ENCODE measurements at regions not wholly inside any gene's neighbourhood (a gene's known extent, or its start where the extent isn't known, plus 50 kb on each side); places are given as distances from the start of the nearest gene placed in this dataset.
"Not testable (repeated sequence)": the region's sequence is repeated elsewhere in the genome, so short reads cannot be mapped to it uniquely, and the experiment has no call there.

DNA sequence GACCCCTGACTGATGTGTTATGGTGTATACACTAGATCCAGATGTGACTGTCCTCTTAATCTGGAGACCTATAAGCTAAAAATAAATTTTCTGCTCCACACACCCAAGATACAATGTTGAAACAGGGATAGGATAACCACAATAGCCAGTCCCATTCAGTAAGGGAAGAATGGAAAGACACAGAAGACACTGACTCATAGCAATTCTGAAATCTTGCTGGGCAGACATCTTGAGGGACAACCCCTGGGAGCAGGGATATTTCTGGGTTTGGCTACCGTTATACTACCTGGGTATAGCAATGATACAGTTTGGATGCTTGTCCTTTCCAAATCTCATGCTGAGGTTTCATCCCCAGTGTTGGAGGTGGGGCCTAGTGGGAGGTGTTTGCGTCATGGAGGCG lies 93.9 kb downstream of the BUD13 start:
- Histone ChIP-seq H3K27ac (ENCODE audit: low read depth, low read length) (no peak overlapping the region), H3K9ac (ENCODE audit: low read depth in 1 of 3, low read length in 3 of 3) (no peak overlapping the region), H3K4me3 (ENCODE audit: low read length in 3 of 3) (no peak overlapping the region), H3K27me3 (ENCODE audit: control insufficient read depth in 3 of 3, insufficient read depth in 3 of 3, low read length in 3 of 3) (no peaks in the 10 kb centered on the region), H3K36me3 (ENCODE audit: control insufficient read depth in 3 of 3, insufficient read depth in 3 of 3, low read length in 3 of 3) (no peaks in the 10 kb centered on the region), H3K4me1 (ENCODE audit: control insufficient read depth in 3 of 3, insufficient read depth in 3 of 3, low read length in 3 of 3) (no peaks in the 10 kb centered on the region), H3K9me3 (ENCODE audit: control insufficient read depth in 3 of 3, low read length in 3 of 3) (no peaks in the 10 kb centered on the region)

DNA sequence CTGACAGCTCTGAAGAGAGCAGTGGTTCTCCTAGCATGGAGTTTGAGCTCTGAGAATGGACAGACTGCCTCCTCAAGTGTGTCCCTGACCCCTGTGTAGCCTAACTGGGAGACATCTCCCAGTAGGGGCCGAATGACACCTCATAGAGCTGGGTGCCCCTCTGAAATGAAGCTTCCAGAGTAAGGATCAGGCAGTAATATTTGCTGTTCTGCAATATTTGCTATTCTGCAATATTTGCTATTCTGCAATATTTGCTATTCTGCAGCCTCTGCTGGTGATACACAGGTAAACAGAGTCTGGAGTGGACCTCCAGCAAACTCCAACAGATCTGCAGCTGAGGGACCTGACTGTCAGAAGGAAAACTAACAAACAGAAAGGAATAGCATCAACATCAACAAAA lies 105.5 kb downstream of the BUD13 start:
- H3K9me3 ChIP-seq (ENCODE audit: control insufficient read depth in 3 of 3, low read length in 3 of 3), result peaks cover 0 to 12% (median 5%) of the 10 kb centered on the region in 3 donors
- H3K36me3 ChIP-seq (ENCODE audit: control insufficient read depth in 3 of 3, insufficient read depth in 3 of 3, low read length in 3 of 3); H3K4me1 ChIP-seq (ENCODE audit: control insufficient read depth in 3 of 3, insufficient read depth in 3 of 3, low read length in 3 of 3); H3K4me3 ChIP-seq (ENCODE audit: low read length in 3 of 3); H3K27ac ChIP-seq (ENCODE audit: low read depth, low read length); H3K9ac ChIP-seq (ENCODE audit: low read depth in 1 of 3, low read length in 3 of 3); H3K27me3 ChIP-seq (ENCODE audit: control insufficient read depth in 3 of 3, insufficient read depth in 3 of 3, low read length in 3 of 3): not testable (repeated sequence)

DNA sequence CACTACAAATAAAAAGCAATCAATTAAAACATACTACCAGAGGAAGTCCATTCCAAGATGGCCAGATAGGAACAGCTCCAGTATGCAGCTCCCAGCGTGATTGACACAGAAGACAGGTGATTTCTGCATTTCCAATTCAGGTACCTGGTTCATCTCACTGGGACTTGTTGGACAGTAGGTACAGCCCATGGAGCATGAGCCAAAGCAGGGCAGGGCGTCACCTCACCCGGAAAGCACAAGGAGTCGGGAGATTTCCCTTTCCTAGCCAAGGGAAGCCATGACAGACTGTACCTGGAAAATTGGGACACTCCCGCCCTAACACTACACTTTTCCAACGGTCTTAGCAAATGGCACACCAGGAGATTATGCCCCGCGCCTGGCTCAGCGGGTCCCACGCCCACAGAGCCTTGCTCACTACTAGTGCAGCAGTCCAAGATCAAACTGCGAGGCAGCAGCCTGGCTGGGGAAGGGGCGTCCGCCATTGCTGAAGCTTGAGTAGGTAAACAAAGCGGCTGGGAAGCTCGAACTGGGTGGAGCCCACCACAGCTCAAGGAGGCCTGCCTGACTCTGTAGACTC lies 106.0 kb downstream of the BUD13 start:
- H3K36me3 ChIP-seq (ENCODE audit: control insufficient read depth in 3 of 3, insufficient read depth in 3 of 3, low read length in 3 of 3); H3K4me1 ChIP-seq (ENCODE audit: control insufficient read depth in 3 of 3, insufficient read depth in 3 of 3, low read length in 3 of 3); H3K4me3 ChIP-seq (ENCODE audit: low read length in 3 of 3); H3K27ac ChIP-seq (ENCODE audit: low read depth, low read length); H3K9ac ChIP-seq (ENCODE audit: low read depth in 1 of 3, low read length in 3 of 3): not testable (repeated sequence)
- H3K9me3 ChIP-seq (ENCODE audit: control insufficient read depth in 3 of 3, low read length in 3 of 3), result peaks cover 0 to 12% (median 5%) of the 10 kb centered on the region in 3 donors
- H3K27me3 ChIP-seq (ENCODE audit: control insufficient read depth in 3 of 3, insufficient read depth in 3 of 3, low read length in 3 of 3), result peaks cover 0 to 13% (median 7%) of the 10 kb centered on the region in 3 donors

DNA sequence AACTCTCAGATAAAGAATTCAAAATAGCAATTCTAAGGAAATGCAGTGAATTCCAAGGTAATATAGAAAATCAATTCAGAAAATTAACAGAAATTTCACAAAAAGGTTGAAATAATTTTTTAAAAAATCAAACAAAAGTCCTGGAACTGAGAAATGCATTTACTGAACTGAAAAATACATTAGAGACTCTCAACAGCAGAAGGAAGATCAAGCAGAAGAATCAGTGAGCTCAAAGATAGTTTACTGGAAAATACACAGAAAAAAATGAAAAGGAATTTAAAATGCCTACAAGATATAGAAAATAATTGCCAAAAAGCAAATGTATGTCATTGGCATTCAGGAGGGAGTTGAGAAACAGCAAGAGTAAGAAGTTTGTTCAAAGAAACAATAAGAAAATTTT lies 107.3 kb downstream of the BUD13 start:
- peaks cover 0 to 12% (median 5%) of the 10 kb centered on the region in 3 donors for H3K9me3 ChIP-seq (ENCODE audit: control insufficient read depth in 3 of 3, low read length in 3 of 3)
- no peak overlapping the region for H3K4me3 ChIP-seq (ENCODE audit: low read length in 3 of 3)
- H3K9ac ChIP-seq (ENCODE audit: low read depth in 1 of 3, low read length in 3 of 3), result no peak overlapping the region
- H3K27ac ChIP-seq (ENCODE audit: low read depth, low read length), result no peak overlapping the region
- no peaks in the 10 kb centered on the region for H3K36me3 ChIP-seq (ENCODE audit: control insufficient read depth in 3 of 3, insufficient read depth in 3 of 3, low read length in 3 of 3)
- H3K27me3 ChIP-seq (ENCODE audit: control insufficient read depth in 3 of 3, insufficient read depth in 3 of 3, low read length in 3 of 3), result peaks cover 0 to 17% (median 7%) of the 10 kb centered on the region in 3 donors
- no peaks in the 10 kb centered on the region for H3K4me1 ChIP-seq (ENCODE audit: control insufficient read depth in 3 of 3, insufficient read depth in 3 of 3, low read length in 3 of 3)

DNA sequence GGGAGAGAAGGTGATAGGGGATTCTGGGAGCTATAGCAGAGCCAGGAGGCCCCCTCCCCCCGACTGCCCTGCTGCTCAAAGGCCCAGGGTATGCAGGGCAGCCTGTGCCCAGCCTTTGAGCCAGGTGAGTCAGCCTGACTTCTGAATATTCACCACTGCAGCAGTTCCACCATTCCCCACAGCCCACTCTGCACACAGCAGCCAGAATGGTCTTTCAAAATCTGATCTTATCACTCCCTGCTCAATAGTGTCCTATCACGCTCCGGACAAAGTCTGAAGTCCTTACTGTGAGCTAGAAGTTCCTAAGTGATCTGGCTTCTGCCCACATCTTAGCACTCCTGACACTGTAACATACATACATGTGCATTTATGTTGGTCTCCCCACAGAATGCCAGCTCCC lies 111.7 kb downstream of the BUD13 start:
- Histone ChIP-seq H3K4me1 (ENCODE audit: control insufficient read depth in 3 of 3, insufficient read depth in 3 of 3, low read length in 3 of 3) (no peaks in the 10 kb centered on the region), H3K36me3 (ENCODE audit: control insufficient read depth in 3 of 3, insufficient read depth in 3 of 3, low read length in 3 of 3) (no peaks in the 10 kb centered on the region), H3K9me3 (ENCODE audit: control insufficient read depth in 3 of 3, low read length in 3 of 3) (peaks cover 2 to 8% (median 6%) of the 10 kb centered on the region in 3 donors), H3K9ac (ENCODE audit: low read depth in 1 of 3, low read length in 3 of 3) (no peak overlapping the region), H3K27me3 (ENCODE audit: control insufficient read depth in 3 of 3, insufficient read depth in 3 of 3, low read length in 3 of 3) (peaks cover 0 to 26% (median 14%) of the 10 kb centered on the region in 3 donors), H3K27ac (ENCODE audit: low read depth, low read length) (no peak overlapping the region), H3K4me3 (ENCODE audit: low read length in 3 of 3) (no peak overlapping the region)

DNA sequence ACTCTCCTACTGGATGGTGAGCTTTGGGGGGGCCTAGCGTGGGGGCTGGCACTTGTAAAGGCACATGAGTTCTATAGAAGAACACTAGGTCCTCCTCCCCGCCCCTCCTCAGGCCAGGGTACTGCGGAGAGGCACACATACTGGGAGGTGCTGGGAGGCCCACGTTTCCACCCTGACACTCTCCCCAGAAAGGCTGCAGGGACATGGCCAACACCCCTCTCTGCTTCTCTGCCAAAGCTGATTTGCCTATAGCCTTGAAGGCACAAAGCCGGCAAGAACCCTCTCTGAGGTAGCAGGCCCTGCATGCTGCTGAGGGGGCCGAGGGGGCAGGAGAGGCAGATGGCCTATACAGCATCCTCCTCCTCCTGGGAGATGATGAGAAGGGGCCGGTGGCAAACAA lies 112.8 kb downstream of the BUD13 start:
- H3K9ac ChIP-seq (ENCODE audit: low read depth in 1 of 3, low read length in 3 of 3), result no peak overlapping the region
- H3K4me3 ChIP-seq (ENCODE audit: low read length in 3 of 3), result no peak overlapping the region
- peaks cover 0 to 26% (median 14%) of the 10 kb centered on the region in 3 donors for H3K27me3 ChIP-seq (ENCODE audit: control insufficient read depth in 3 of 3, insufficient read depth in 3 of 3, low read length in 3 of 3)
- no peaks in the 10 kb centered on the region for H3K4me1 ChIP-seq (ENCODE audit: control insufficient read depth in 3 of 3, insufficient read depth in 3 of 3, low read length in 3 of 3)
- no peaks in the 10 kb centered on the region for H3K36me3 ChIP-seq (ENCODE audit: control insufficient read depth in 3 of 3, insufficient read depth in 3 of 3, low read length in 3 of 3)
- H3K27ac ChIP-seq (ENCODE audit: low read depth, low read length), result no peak overlapping the region
- peaks cover 4 to 9% (median 8%) of the 10 kb centered on the region in 3 donors for H3K9me3 ChIP-seq (ENCODE audit: control insufficient read depth in 3 of 3, low read length in 3 of 3)

DNA sequence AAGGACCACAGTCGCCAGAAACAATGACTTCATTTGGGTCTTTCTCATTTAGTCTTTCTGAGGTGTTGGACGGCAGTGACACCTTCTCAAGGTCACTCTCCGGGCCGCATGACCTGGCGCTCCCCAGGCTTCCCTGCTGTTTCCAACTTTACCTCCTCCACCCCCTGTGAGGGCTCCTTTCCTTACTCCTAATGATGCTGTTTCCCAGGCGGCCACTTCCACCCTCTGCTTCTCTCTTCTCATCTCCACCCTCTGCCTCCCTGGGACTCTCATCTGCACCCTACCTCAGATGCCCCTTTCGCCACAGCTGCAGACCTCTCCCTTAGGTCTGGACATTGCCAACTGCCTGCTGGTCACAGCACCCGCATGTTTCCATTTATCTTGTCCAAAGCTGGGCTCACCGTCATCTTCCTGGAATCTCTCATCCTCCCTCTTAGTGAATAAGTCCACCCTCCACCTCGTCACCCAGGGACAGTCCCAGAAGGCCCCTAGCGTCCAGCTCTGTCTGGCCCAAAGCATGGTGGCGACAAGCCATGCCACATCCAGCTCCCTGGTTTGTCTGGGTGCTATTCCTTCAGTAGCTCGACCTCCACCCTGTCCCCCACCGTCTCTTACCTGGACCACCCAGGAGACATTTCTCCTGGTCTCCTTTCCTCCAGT lies 113.8 kb downstream of the BUD13 start:
- Histone ChIP-seq H3K27ac (ENCODE audit: low read depth, low read length) (no peak overlapping the region), H3K4me1 (ENCODE audit: control insufficient read depth in 3 of 3, insufficient read depth in 3 of 3, low read length in 3 of 3) (no peaks in the 10 kb centered on the region), H3K4me3 (ENCODE audit: low read length in 3 of 3) (no peak overlapping the region), H3K27me3 (ENCODE audit: control insufficient read depth in 3 of 3, insufficient read depth in 3 of 3, low read length in 3 of 3) (peaks cover 0 to 28% (median 14%) of the 10 kb centered on the region in 3 donors), H3K9ac (ENCODE audit: low read depth in 1 of 3, low read length in 3 of 3) (no peak overlapping the region), H3K9me3 (ENCODE audit: control insufficient read depth in 3 of 3, low read length in 3 of 3) (peaks cover 4 to 12% (median 6%) of the 10 kb centered on the region in 3 donors), H3K36me3 (ENCODE audit: control insufficient read depth in 3 of 3, insufficient read depth in 3 of 3, low read length in 3 of 3) (no peaks in the 10 kb centered on the region)

DNA sequence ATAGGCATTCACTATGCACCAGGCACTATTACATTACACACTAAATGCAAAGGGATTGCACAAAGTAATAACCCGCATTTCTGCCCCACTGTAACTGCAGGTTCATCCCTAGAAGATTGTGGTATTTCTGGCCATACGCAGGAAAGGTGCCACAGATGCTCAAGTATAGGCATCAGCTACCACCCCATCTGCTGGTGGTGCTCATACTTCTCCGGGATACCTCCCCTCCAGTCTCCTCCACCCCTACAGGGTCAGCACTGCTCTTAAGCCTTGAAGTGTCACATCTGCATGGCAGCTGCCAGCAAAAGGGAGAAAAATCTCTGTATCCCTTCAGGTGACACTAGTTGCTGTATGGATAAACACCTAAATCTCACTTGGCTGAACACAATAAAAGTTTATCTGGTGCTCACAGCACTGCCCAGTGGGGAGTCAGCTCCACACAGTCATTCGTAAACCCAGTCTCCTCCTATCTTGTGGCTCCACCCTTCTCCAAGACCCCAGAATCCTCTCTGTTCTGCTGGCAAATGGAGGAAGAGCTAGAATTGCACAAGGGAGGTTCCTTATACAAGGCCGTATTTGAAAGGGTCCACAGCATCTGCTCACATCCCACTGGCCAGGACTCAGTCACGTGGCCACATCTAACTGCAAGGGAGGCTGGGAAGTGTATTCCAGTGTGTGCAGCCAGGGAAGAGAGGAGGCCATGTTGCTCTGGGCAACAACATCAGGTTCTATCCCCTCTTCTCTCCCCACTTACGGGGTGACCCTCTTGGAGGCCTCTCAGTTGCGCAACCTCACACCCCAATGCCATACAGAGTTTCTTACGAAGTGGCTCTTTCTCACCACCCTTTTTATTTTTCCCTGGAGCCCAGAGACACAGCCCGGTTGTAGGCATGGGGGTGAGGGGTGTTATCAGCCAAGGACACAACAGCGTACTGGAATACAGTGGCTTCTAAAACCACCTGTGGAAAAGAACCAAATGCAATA lies 114.7 kb downstream of the BUD13 start:
- Histone ChIP-seq H3K27me3 (ENCODE audit: control insufficient read depth in 3 of 3, insufficient read depth in 3 of 3, low read length in 3 of 3) (peaks cover 0 to 27% (median 14%) of the 10 kb centered on the region in 3 donors), H3K36me3 (ENCODE audit: control insufficient read depth in 3 of 3, insufficient read depth in 3 of 3, low read length in 3 of 3) (no peaks in the 10 kb centered on the region), H3K4me3 (ENCODE audit: low read length in 3 of 3) (no peak overlapping the region), H3K4me1 (ENCODE audit: control insufficient read depth in 3 of 3, insufficient read depth in 3 of 3, low read length in 3 of 3) (no peaks in the 10 kb centered on the region), H3K9ac (ENCODE audit: low read depth in 1 of 3, low read length in 3 of 3) (no peak overlapping the region), H3K27ac (ENCODE audit: low read depth, low read length) (no peak overlapping the region), H3K9me3 (ENCODE audit: control insufficient read depth in 3 of 3, low read length in 3 of 3) (peaks cover 4 to 12% (median 6%) of the 10 kb centered on the region in 3 donors)

DNA sequence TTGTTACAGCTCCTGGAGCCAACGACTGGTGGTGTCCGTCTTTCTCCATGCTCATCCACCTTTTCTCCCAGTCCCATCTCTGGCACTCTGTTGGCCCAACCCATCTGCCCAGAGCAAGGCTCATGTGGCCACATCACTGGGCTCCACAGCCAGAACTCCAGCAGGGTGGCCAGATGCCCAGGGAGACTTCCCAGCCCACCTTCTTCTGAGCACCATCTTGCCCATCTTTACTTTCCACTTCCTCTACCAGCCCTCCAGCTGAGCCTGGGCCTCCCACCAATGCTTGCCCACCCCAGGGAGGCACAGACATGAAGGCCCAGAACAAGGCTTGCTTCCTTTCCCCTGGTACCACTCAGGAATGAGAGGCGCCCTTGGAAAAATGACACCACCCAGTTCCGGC lies 116.8 kb downstream of the BUD13 start:
- no peaks in the 10 kb centered on the region for H3K36me3 ChIP-seq (ENCODE audit: control insufficient read depth in 3 of 3, insufficient read depth in 3 of 3, low read length in 3 of 3)

More for the DNA sequence above, 116.8 kb downstream of the BUD13 start:
- no peak overlapping the region for H3K27ac ChIP-seq (ENCODE audit: low read depth, low read length)
- no peaks in the 10 kb centered on the region for H3K4me1 ChIP-seq (ENCODE audit: control insufficient read depth in 3 of 3, insufficient read depth in 3 of 3, low read length in 3 of 3)
- H3K27me3 ChIP-seq (ENCODE audit: control insufficient read depth in 3 of 3, insufficient read depth in 3 of 3, low read length in 3 of 3), result peaks cover 0 to 13% (median 7%) of the 10 kb centered on the region in 3 donors
- H3K4me3 ChIP-seq (ENCODE audit: low read length in 3 of 3), result no peak overlapping the region
- H3K9ac ChIP-seq (ENCODE audit: low read depth in 1 of 3, low read length in 3 of 3), result no peak overlapping the region
- peaks cover 4 to 12% (median 6%) of the 10 kb centered on the region in 3 donors for H3K9me3 ChIP-seq (ENCODE audit: control insufficient read depth in 3 of 3, low read length in 3 of 3)

Data from skeletal muscle tissue (tissue), 3 donors.